H1 (cell line): ENCODE measurements at regions not wholly inside any gene's neighbourhood (a gene's known extent, or its start where the extent isn't known, plus 50 kb on each side); places are given as distances from the start of the nearest gene placed in this dataset.

Experiments used
- CTCF ChIP-seq, 3 experiments: IDR thresholded peaks; 1 replicate in 2 of 3; 2 replicates in 1 of 3; pipeline versions ENCODE4 v1.5.1 to v1.6.1; 2011; ENCODE audit warnings: low read length in 3 of 3, mild to moderate bottlenecking in 3 of 3, inconsistent platforms in 2 of 3, low read depth in 1 of 3, moderate library complexity in 1 of 3; ENCODE audit not compliant: insufficient read depth in 1 of 3; ENCODE audit errors: control extremely low read depth in 1 of 3
- EP300 ChIP-seq, 2 experiments: IDR thresholded peaks; 1 replicate in 1 of 2; 2 replicates in 1 of 2; pipeline ENCODE4 v1.6.1; 2011 to 2012; ENCODE audit warnings: low read depth in 2 of 2, low read length in 2 of 2, mild to moderate bottlenecking in 2 of 2, borderline replicate concordance in 1 of 2, inconsistent platforms in 1 of 2, moderate library complexity in 1 of 2
- MAX ChIP-seq: IDR thresholded peaks from 2 replicates; pipeline ENCODE4 v1.6.1; 2012; ENCODE audit warnings: inconsistent platforms
- NANOG ChIP-seq: IDR thresholded peaks from 2 replicates; pipeline ENCODE4 v1.6.1; 2011; ENCODE audit warnings: low read length, low read depth, mild to moderate bottlenecking, inconsistent platforms; ENCODE audit not compliant: insufficient read depth, poor library complexity, severe bottlenecking
- RFX5 ChIP-seq: IDR thresholded peaks from 2 replicates; pipeline ENCODE4 v1.6.1; 2011; ENCODE audit warnings: low read depth, low read length, improper control_type of control experiment, borderline replicate concordance
- SRF ChIP-seq: IDR thresholded peaks from 2 replicates; pipeline ENCODE4 v1.6.1; 2011; ENCODE audit warnings: mild to moderate bottlenecking, low read depth, low read length, moderate library complexity
- YY1 ChIP-seq: IDR thresholded peaks from 2 replicates; pipeline ENCODE4 v1.6.1; 2011; ENCODE audit warnings: low read depth, mild to moderate bottlenecking, low read length

- TF ChIP-seq SRF = no peak
- TF ChIP-seq CTCF (IDR thresholded peaks at IDR 0.05; ENCODE audit: control extremely low read depth in 1 of 3, insufficient read depth in 1 of 3, low read depth in 1 of 3, low read length in 3 of 3) = no peak
- TF ChIP-seq RFX5 = no peak
- no peak for TF ChIP-seq MAX
- no peak for TF ChIP-seq EP300 (IDR thresholded peaks at IDR 0.05; ENCODE audit: borderline replicate concordance in 1 of 2, low read depth in 2 of 2, low read length in 2 of 2)
- no peak for TF ChIP-seq YY1
- TF ChIP-seq NANOG = no peak
Measured at GRCh38 chr2:239519921-239520585, 119.2 kb upstream of the HDAC4 start.
